Common myeloid progenitor, CD34-positive (primary cell): ENCODE measurements at regions not wholly inside any gene's neighbourhood (a gene's known extent, or its start where the extent isn't known, plus 50 kb on each side); places are given as distances from the start of the nearest gene placed in this dataset.

ENCODE experiments used
- CTCF ChIA-PET: fragments of 350-600 bp; sonication (Branson Sonifier 250); formaldehyde crosslinking; loops from one replicate; lab custom pipeline; 2021; ENCODE audit warnings: antibody characterized with exemption; lab: Charles Lee
- POLR2A ChIA-PET: fragments of 350-600 bp; sonication (Branson Sonifier 250); formaldehyde crosslinking; loops from one replicate; lab custom pipeline; 2021; ENCODE audit warnings: antibody characterized with exemption; lab: Charles Lee
- DNase-seq, 3 donors: peaks; one replicate each; pipeline versions ENCODE4 v3.0.0 to v3.0.0-alpha.2; 2013
- H3K27ac ChIP-seq, 2 experiments: 1 replicate in 1 of 2; 2 replicates in 1 of 2; pipeline ENCODE4 v1.7.0; 2013; ENCODE audit warnings: inconsistent platforms in 2 of 2, low read length in 2 of 2, mild to moderate bottlenecking in 2 of 2, low read depth in 1 of 2, moderate library complexity in 1 of 2; ENCODE audit not compliant: severe bottlenecking in 2 of 2, insufficient read depth in 1 of 2, poor library complexity in 1 of 2
- H3K27me3 ChIP-seq, 5 experiments: replicated peaks in 2 of 5; 1 replicate in 3 of 5; 2 replicates in 2 of 5; pipeline versions ENCODE4 v1.6.1 to v1.7.0; 2013; ENCODE audit warnings: low read length in 4 of 5, mild to moderate bottlenecking in 2 of 5, moderate library complexity in 2 of 5, inconsistent platforms in 1 of 5; ENCODE audit not compliant: insufficient read depth in 5 of 5, control insufficient read depth in 4 of 5
- H3K36me3 ChIP-seq, 4 experiments: 1 replicate in 2 of 4; 2 replicates in 2 of 4; pipeline versions ENCODE4 v1.6.1 to v1.7.0; 2013; ENCODE audit warnings: low read length in 3 of 4, control low read depth in 1 of 4, mild to moderate bottlenecking in 1 of 4; ENCODE audit not compliant: control insufficient read depth in 4 of 4, insufficient read depth in 4 of 4
- H3K4me1 ChIP-seq, 4 experiments: 1 replicate in 3 of 4; 2 replicates in 1 of 4; pipeline versions ENCODE4 v1.6.1 to v1.7.1; 2013; ENCODE audit warnings: low read length in 3 of 4, mild to moderate bottlenecking in 3 of 4, control low read depth in 1 of 4, inconsistent platforms in 1 of 4, moderate library complexity in 1 of 4; ENCODE audit not compliant: control insufficient read depth in 4 of 4, insufficient read depth in 4 of 4; ENCODE audit errors: control extremely low read depth in 1 of 4
- H3K4me3 ChIP-seq, 7 experiments: 1 replicate in 4 of 7; 2 replicates in 3 of 7; pipeline versions ENCODE4 v1.5.1 to v1.7.0; 2013; ENCODE audit warnings: mild to moderate bottlenecking in 7 of 7, low read length in 6 of 7, moderate library complexity in 6 of 7, inconsistent platforms in 2 of 7, low read depth in 2 of 7, control low read depth in 1 of 7; ENCODE audit not compliant: insufficient read depth in 4 of 7, control insufficient read depth in 1 of 7; ENCODE audit errors: extremely low read depth in 1 of 7
- H3K9me3 ChIP-seq, 5 experiments: 1 replicate in 4 of 5; 2 replicates in 1 of 5; pipeline versions ENCODE4 v1.6.1 to v1.7.1; 2013; ENCODE audit warnings: low read length in 4 of 5, mild to moderate bottlenecking in 2 of 5, inconsistent platforms in 1 of 5, low read depth in 1 of 5, moderate library complexity in 1 of 5; ENCODE audit not compliant: control insufficient read depth in 4 of 5, insufficient read depth in 2 of 5; ENCODE audit errors: control extremely low read depth in 1 of 5
- WGBS: methylation state at CpG from one replicate; pipeline ENCODE4 v1.1.5; 2013; ENCODE audit not compliant: insufficient coverage; 5-methylcytosine and 5-hydroxymethylcytosine counted together

DNA sequence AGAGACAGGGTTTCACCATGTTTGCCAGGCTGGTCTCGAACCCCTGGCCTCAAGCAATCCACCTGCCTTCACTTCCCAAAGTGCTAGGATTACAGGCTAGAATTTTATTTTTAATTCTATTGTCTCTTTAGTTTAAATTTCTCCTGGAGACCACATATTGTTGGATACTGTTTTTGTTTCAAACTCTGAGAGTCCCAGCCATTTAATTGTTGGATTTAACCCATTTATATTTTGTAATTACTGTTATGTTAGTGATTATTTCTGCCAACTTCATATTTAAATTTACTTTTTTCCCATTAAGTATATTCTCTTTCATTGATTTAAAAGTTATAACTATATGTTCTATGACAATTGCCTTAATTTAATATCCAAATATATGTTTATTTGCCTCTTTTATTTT, 185.6 kb downstream of the ZNF248 start:
- no CpG with 5 or more reads among the region's 1 CpG for WGBS
- Histone ChIP-seq H3K36me3 (no peaks in the 10 kb centered on the region), H3K27ac (no peak overlapping the region), H3K4me1 (no peaks in the 10 kb centered on the region), H3K9me3 (peaks cover 0 to 4% (median 0%) of the 10 kb centered on the region in 5 experiments), H3K27me3 (no peaks in the 10 kb centered on the region), H3K4me3 (no peak overlapping the region)
- no peak for DNase-seq
- CTCF ChIA-PET, result no interaction called here
- POLR2A ChIA-PET, result no interaction called here

- no peak overlapping the region for H3K4me3 ChIP-seq
- no peak for DNase-seq
- ChIA-PET POLR2A (no interaction called here), CTCF (no interaction called here)
- H3K9me3 ChIP-seq, result peaks cover 0 to 8% (median 3%) of the 10 kb centered on the region in 5 experiments
- no peak overlapping the region for H3K27ac ChIP-seq
- H3K36me3 ChIP-seq, result no peaks in the 10 kb centered on the region
- H3K4me1 ChIP-seq, result no peaks in the 10 kb centered on the region
- no peaks in the 10 kb centered on the region for H3K27me3 ChIP-seq
Observed at GRCh38 chr10:37667736-37668135, 189.7 kb downstream of the ZNF248 start.

DNA sequence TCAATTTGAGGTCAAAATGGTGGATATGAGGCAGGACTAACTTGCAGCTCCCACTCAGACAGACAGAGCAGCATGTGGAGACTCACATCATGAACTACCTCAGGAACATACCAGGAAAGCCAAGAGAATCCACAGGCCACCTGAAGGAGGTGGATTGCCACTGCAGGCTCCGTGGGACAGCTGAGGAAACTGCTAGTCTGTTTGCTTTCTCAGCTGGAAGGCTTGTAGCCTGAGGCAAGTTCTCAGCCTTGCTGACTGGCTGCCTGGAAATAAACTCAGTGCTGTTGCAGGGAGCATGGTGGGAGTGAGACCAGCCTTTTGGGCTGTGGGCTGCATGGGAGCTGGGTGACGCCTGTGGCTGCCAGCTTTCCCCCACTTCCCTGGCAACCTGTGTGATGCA, 202.9 kb downstream of the ZNF248 start:
- WGBS, result 67% methylated on average over 2 of the region's 2 CpGs

GRCh38 chr10:37643187-37643586, 214.2 kb downstream of the ZNF248 start:
- WGBS, result 86% methylated on average over 1 of the region's 1 CpG

More for the DNA sequence above, 202.9 kb downstream of the ZNF248 start:
- POLR2A ChIA-PET, result interaction anchor here (0.6 kb wide), 1 partner anchor 531 kb away, joined by 4 read pairs; no protein-coding TSS in a partner anchor
- peaks cover 0 to 5% (median 2%) of the 10 kb centered on the region in 5 experiments for H3K9me3 ChIP-seq
- H3K27me3 ChIP-seq, result no peaks in the 10 kb centered on the region
- no peaks in the 10 kb centered on the region for H3K36me3 ChIP-seq
- H3K4me3 ChIP-seq, result no peak overlapping the region
- CTCF ChIA-PET, result no interaction called here
- no peak for DNase-seq
- H3K4me1 ChIP-seq, result no peaks in the 10 kb centered on the region
- no peak overlapping the region for H3K27ac ChIP-seq

GRCh38 chr10:37640301-37640700, 217.1 kb downstream of the ZNF248 start:
- H3K36me3 ChIP-seq, result no peaks in the 10 kb centered on the region
- H3K27me3 ChIP-seq, result no peaks in the 10 kb centered on the region
- ChIA-PET POLR2A (no interaction called here), CTCF (no interaction called here)
- H3K4me1 ChIP-seq, result no peaks in the 10 kb centered on the region
- H3K27ac ChIP-seq, result no peak overlapping the region
- H3K9me3 ChIP-seq, result peaks cover 0 to 20% (median 4%) of the 10 kb centered on the region in 5 experiments
- no peak overlapping the region for H3K4me3 ChIP-seq
- no peak for DNase-seq
- 83% methylated on average over 8 of the region's 8 CpGs for whole genome bisulfite sequencing

More at GRCh38 chr10:37643187-37643586, 214.2 kb downstream of the ZNF248 start:
- no peaks in the 10 kb centered on the region for H3K4me1 ChIP-seq
- DNase-seq, result no peak
- H3K9me3 ChIP-seq, result peaks cover 0 to 8% (median 0%) of the 10 kb centered on the region in 5 experiments
- no peak overlapping the region for H3K4me3 ChIP-seq
- ChIA-PET POLR2A (no interaction called here), CTCF (no interaction called here)
- H3K36me3 ChIP-seq, result no peaks in the 10 kb centered on the region
- H3K27ac ChIP-seq, result no peak overlapping the region
- H3K27me3 ChIP-seq, result no peaks in the 10 kb centered on the region

DNA sequence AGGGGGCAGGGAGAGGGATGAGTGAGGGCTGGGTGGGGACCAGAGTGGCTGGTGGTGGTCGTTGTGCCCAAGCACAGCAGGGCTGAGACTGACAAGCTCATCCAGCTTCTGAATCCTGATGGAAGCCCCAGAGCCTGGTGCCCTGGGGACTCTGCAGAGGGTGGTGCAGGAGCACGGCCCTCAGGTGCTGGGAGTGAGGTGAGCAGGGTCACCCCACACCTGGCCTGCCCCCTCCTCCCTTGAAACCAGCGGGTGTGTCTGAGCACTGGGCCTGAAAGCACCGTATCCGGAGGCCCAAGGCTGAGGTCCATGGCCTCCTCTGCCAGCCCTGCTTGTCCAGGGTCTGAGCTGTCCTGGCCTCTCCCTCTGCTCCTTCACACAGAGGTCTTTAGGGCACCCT, 218.2 kb downstream of the ZNF248 start:
- Histone ChIP-seq H3K9me3 (peaks cover 0 to 23% (median 10%) of the 10 kb centered on the region in 5 experiments), H3K4me3 (no peak overlapping the region), H3K27ac (no peak overlapping the region), H3K36me3 (no peaks in the 10 kb centered on the region), H3K4me1 (no peaks in the 10 kb centered on the region), H3K27me3 (no peaks in the 10 kb centered on the region)
- POLR2A ChIA-PET, result no interaction called here
- no peak for DNase-seq
- 89% methylated on average over 3 of the region's 5 CpGs for WGBS
- CTCF ChIA-PET, result no interaction called here

DNA sequence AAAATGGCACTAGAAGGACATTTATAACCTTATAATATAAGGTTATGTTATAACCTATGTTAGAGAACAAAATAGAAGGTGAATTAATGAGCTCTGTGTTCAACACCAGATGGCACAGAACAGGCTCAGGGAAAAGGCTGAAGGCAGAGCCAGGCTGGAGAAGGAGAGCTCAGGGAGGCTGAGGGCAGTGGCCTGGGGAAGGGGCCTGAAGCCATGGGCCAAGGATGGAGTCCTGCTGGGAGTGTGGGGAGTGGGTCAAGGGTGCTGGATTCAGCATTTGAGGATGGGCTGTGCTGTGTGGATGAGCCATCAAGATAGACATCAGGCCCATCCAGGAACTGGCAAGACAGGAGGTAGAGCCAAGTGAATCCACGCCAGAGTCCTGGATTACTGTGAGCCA, 218.8 kb downstream of the ZNF248 start:
- CTCF ChIA-PET, result no interaction called here
- no peak overlapping the region for H3K4me3 ChIP-seq
- 50% methylated on average over 1 of the region's 1 CpG for WGBS
- POLR2A ChIA-PET, result no interaction called here
- H3K27ac ChIP-seq, result no peak overlapping the region
- no peaks in the 10 kb centered on the region for H3K27me3 ChIP-seq
- no peaks in the 10 kb centered on the region for H3K36me3 ChIP-seq
- DNase-seq, result no peak
- H3K4me1 ChIP-seq, result no peaks in the 10 kb centered on the region
- peaks cover 0 to 26% (median 14%) of the 10 kb centered on the region in 5 experiments for H3K9me3 ChIP-seq
